Heart left ventricle (tissue), 16 donors: ENCODE measurements at regions not wholly inside any gene's neighbourhood (a gene's known extent, or its start where the extent isn't known, plus 50 kb on each side); places are given as distances from the start of the nearest gene placed in this dataset.

Experiments used
- ATAC-seq, 4 donors: fragments of 200-7000 bp; cut with Tn5 transposase; one replicate each; pipeline ENCODE4 v1.9.1; 2020 to 2022; ENCODE audit warnings: moderate library complexity in 4 of 4, mild to moderate bottlenecking in 3 of 4, moderate number of reproducible peaks in 1 of 4
- DNase-seq, 5 donors: peaks; one replicate each; pipeline ENCODE4 v3.0.0-alpha.2; 2020
- H3K27ac ChIP-seq, 12 donors: fragments of 200-600 bp; sonication (generic) in 4 of 12; one replicate each; pipeline versions ENCODE4 v1.5.0 to v1.8.0; 2016 to 2022; ENCODE audit warnings: mild to moderate bottlenecking in 2 of 12
- H3K27me3 ChIP-seq, 9 donors: fragments of 200-600 bp; sonication (generic) in 2 of 9; one replicate each; pipeline versions ENCODE4 v1.5.1 to v1.8.0; 2016 to 2022; ENCODE audit warnings: mild to moderate bottlenecking in 3 of 9
- H3K36me3 ChIP-seq, 9 donors: fragments of 200-600 bp; sonication (generic) in 2 of 9; one replicate each; pipeline versions ENCODE4 v1.5.0 to v1.8.0; 2018 to 2022; ENCODE audit warnings: mild to moderate bottlenecking in 2 of 9
- H3K4me1 ChIP-seq, 12 donors: fragments of 200-600 bp; sonication (generic) in 4 of 12; one replicate each; pipeline versions ENCODE4 v1.5.0 to v1.8.0; 2016 to 2022; ENCODE audit warnings: mild to moderate bottlenecking in 3 of 12
- H3K4me3 ChIP-seq, 12 donors: fragments of 200-600 bp; sonication (generic) in 4 of 12; one replicate each; pipeline versions ENCODE4 v1.5.0 to v1.8.0; 2017 to 2022; ENCODE audit warnings: mild to moderate bottlenecking in 9 of 12, moderate library complexity in 4 of 12
- H3K9me3 ChIP-seq, 12 donors: fragments of 200-600 bp; sonication (generic) in 4 of 12; one replicate each; pipeline versions ENCODE4 v1.5.0 to v1.8.0; 2016 to 2022; ENCODE audit warnings: mild to moderate bottlenecking in 1 of 12
- POLR2A ChIP-seq, 2 donors: fragments of 450-650 bp; IDR thresholded peaks; one replicate each; pipeline ENCODE4 v1.6.1; 2017; ENCODE audit warnings: antibody characterized with exemption in 2 of 2, mild to moderate bottlenecking in 2 of 2, moderate library complexity in 2 of 2
- WGBS, 4 donors: extraction: QIAGEN DNeasy Blood & Tissue Kit in 2 of 4; methylation state at CpG; one replicate each; pipeline versions ENCODE4 v1.1.5 to v1.1.7; 2013 to 2018; 5-methylcytosine and 5-hydroxymethylcytosine counted together
- intact Hi-C, 10 donors: fragments of 100-400 bp; cut with DNase I; formaldehyde crosslinking; loops; one replicate each; pipeline versions ENCODE4 v1.11.1 to v1.14.2; 2022
- TF ChIP-seq, protein P1 (sequence below), 12 donors: fragments of 200-600 bp; sonication (generic) in 4 of 12; IDR thresholded peaks; one replicate each; pipeline versions ENCODE4 v1.5.0 to v1.8.0; 2018 to 2022; ENCODE audit warnings: antibody characterized with exemption in 12 of 12, mild to moderate bottlenecking in 5 of 12
- donor health status: ischemic (EF 13 %, LVEDD 7.1; RV severe dilation, severe dysfunction).
- donor health status: healthy with polysubstance abuse.
- donor health status: DM: no; HTN: yes; CAD: no.
- donor health status: DM: no; HTN: no; CAD: no.
- donor health status: ischemic (EF 25% LVEDD 6.9; RV normal size, moderate dysfunction).
- donor health status: ischemic (EF 25% LVEDD 5.7; RV mildly dilated, moderate dysfunction).
- donor health status: healthy.
- donor health status: DM: yes; HTN: yes; CAD: no.
- donor health status: ischemic (EF 35%, LVEDD 5.7; RV mildly dilated, moderate dysfunction).
- donor health status: nonischemic (EF 11% LVEDD 7.7; RV severe dilation, severe dysfunction).
- donor health status: DM: yes; HTN: yes; CAD: no.
- donor health status: PGD.
- donor health status: ischemic (EF 29% LVEDD 5.4; RV normal size, mild dysfunction).
- donor health status: nonischemic (EF 23%, LVEDD 6.1; RV moderate dilation, normal function).

DNA sequence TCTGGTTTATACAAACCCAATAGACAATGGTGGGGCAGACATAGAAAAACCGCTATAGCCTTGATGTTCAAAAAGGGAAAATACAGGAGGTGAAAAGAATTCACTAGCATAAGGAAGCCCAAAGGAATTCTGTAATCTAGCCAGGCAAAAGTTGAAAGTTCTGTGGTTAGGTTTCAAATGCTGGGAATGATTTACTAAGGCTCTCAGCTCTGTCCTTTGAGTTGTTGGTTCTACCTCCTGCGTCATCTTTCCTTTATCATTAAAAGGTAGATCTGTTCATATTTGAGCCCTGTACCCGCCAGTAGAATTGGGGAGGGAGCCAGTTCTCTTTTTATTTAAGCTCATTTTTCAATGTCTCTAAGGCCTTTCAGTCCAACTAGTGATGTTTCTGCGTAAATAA lies 866.5 kb downstream of the IGSF11 start:
- Histone ChIP-seq H3K27ac (no peak overlapping the region), H3K9me3 (peaks cover 0 to 3% (median 0%) of the 10 kb centered on the region in 12 donors), H3K27me3 (no peaks in the 10 kb centered on the region), H3K4me1 (no peaks in the 10 kb centered on the region), H3K4me3 (no peak overlapping the region), H3K36me3 (no peaks in the 10 kb centered on the region)
- intact Hi-C loops, result no loop called here
- DNase-seq (no peak), ATAC-seq (no peak)
- TF ChIP-seq, protein P1, sequence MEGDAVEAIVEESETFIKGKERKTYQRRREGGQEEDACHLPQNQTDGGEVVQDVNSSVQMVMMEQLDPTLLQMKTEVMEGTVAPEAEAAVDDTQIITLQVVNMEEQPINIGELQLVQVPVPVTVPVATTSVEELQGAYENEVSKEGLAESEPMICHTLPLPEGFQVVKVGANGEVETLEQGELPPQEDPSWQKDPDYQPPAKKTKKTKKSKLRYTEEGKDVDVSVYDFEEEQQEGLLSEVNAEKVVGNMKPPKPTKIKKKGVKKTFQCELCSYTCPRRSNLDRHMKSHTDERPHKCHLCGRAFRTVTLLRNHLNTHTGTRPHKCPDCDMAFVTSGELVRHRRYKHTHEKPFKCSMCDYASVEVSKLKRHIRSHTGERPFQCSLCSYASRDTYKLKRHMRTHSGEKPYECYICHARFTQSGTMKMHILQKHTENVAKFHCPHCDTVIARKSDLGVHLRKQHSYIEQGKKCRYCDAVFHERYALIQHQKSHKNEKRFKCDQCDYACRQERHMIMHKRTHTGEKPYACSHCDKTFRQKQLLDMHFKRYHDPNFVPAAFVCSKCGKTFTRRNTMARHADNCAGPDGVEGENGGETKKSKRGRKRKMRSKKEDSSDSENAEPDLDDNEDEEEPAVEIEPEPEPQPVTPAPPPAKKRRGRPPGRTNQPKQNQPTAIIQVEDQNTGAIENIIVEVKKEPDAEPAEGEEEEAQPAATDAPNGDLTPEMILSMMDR (IDR thresholded peaks at IDR 0.05), result no peak
- TF ChIP-seq POLR2A (IDR thresholded peaks at IDR 0.05), result no peak
- 78 to 95% (median 86%) methylated on average over 4 of the region's 4 CpGs for WGBS, 4 donors

DNA sequence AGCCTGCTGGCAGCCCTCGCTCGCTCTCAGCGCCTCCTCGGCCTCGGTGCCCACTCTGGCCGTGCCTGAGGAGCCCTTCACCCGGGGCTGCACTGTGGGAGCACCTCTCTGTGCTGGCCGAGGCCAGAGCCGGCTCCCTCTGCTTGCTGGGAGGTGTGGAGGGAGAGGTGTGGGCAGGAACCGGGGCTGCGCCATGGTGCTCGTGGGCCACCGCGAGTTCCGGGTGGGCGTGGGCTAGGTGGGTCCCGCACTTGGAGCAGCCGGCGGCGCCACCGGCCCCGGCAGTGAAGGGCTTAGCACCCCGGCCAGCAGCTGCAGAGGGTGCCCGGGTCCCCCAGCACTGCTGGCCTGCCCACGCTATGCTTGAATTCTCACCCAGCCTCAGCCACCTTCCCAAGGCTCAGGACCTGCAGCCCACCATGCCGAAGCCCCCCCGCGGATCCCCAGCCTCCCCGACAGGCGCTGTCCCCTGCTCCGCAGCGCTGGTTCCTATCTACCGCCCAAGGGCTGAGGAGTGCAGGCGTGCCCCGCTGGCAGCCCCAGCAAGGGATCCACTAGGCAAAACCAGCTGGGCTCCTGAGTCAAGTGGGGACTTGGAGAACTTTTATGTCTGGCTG lies 863.3 kb downstream of the IGSF11 start:
- no peaks in the 10 kb centered on the region for H3K4me1 ChIP-seq
- TF ChIP-seq POLR2A (IDR thresholded peaks at IDR 0.05), result no peak
- TF ChIP-seq, protein P1 (IDR thresholded peaks at IDR 0.05), result no peak
- no peaks in the 10 kb centered on the region for H3K36me3 ChIP-seq
- DNase-seq (peak in 1 of 5 donors; percentile 61), ATAC-seq (no peak)
- WGBS, 4 donors, result 95 to 97% (median 96%) methylated on average over 29 to 35 of the region's 35 CpGs; no CpG with 5 or more reads in 1 of the 4 donors
- no peaks in the 10 kb centered on the region for H3K9me3 ChIP-seq
- no peaks in the 10 kb centered on the region for H3K27me3 ChIP-seq
- H3K27ac ChIP-seq, result no peak overlapping the region
- H3K4me3 ChIP-seq, result no peak overlapping the region
- intact Hi-C loops, result no loop called here

DNA sequence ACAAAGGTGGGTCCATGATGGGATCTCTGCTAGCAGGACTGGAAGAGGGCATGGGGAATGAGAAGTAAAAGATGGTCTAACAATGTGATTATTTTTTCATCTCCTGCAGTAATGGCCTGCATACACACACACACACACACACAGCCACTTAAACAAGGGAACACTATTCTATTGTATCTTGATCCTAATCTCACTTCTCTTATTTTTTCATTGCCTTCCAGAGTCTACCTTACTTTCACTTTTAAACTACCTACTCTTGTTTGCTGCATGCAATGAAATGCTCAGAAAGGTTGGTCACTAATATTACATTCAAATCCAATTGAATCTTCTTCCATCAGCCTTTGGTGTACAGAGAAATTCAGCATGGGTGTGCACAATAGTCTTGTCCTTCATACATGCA lies 853.8 kb downstream of the IGSF11 start:
- no peak for DNase-seq
- Histone ChIP-seq H3K4me3 (no peak overlapping the region), H3K27ac (no peak overlapping the region), H3K9me3 (no peaks in the 10 kb centered on the region), H3K4me1 (no peaks in the 10 kb centered on the region), H3K36me3 (no peaks in the 10 kb centered on the region), H3K27me3 (no peaks in the 10 kb centered on the region)
- no peak for TF ChIP-seq POLR2A (IDR thresholded peaks at IDR 0.05)
- TF ChIP-seq, protein P1 (IDR thresholded peaks at IDR 0.05), result no peak
- intact Hi-C loops, result no loop called here
- ATAC-seq, result no peak

DNA sequence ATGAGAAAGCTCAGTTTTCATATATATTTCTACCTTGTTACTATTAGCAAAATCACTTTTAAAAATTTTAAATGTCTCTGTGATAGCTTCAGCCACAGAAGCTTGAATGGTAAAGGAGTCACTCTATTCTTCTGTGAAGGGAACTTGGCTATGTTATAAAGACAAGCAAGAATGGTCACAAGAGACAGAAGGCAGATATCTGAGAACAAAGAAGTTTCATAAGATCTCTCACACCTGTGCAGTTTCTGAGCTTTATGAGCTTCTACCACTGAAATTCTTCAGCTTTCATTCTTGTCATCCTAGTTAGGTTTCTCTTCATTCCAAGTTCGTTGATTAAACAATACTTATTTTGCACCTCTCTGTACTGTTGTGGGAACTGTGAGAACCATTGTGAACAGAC lies 853.4 kb downstream of the IGSF11 start:
- Histone ChIP-seq H3K4me1 (no peaks in the 10 kb centered on the region), H3K36me3 (no peaks in the 10 kb centered on the region), H3K27ac (no peak overlapping the region), H3K9me3 (no peaks in the 10 kb centered on the region), H3K27me3 (no peaks in the 10 kb centered on the region), H3K4me3 (no peak overlapping the region)
- no peak for TF ChIP-seq POLR2A (IDR thresholded peaks at IDR 0.05)
- TF ChIP-seq, protein P1 (IDR thresholded peaks at IDR 0.05), result no peak
- 57 to 65% (median 59%) methylated on average over 1 of the region's 1 CpG for WGBS, 4 donors
- no peak for DNase-seq
- ATAC-seq, result no peak
- intact Hi-C loops, result no loop called here
